Neural progenitor cell (in vitro differentiated cells): ENCODE measurements at regions not wholly inside any gene's neighbourhood (a gene's known extent, or its start where the extent isn't known, plus 50 kb on each side); places are given as distances from the start of the nearest gene placed in this dataset.

Experiments
- DNase-seq: peaks from one replicate; pipeline ENCODE4 v3.0.0-alpha.2; 2016; ENCODE audit warnings: low spot score
- H2AFZ ChIP-seq: fragments of 200-600 bp; sonication (generic); replicated peaks from 2 replicates; pipeline ENCODE4 v1.6.1; 2016; ENCODE audit warnings: antibody characterized with exemption
- H3F3A ChIP-seq: fragments of 200-600 bp; sonication (generic); 2 replicates; pipeline ENCODE4 v1.6.1; 2016; ENCODE audit warnings: antibody characterized with exemption, low read depth
- H3K27ac ChIP-seq: fragments of 200-600 bp; sonication (generic); 2 replicates; pipeline ENCODE4 v1.5.1; 2016; ENCODE audit warnings: mild to moderate bottlenecking
- H3K27me3 ChIP-seq: fragments of 200-600 bp; sonication (generic); 2 replicates; pipeline ENCODE4 v1.6.1; 2016; ENCODE audit warnings: mild to moderate bottlenecking, moderate library complexity
- H3K36me3 ChIP-seq: fragments of 200-600 bp; sonication (generic); 2 replicates; pipeline ENCODE4 v1.5.1; 2016
- H3K4me1 ChIP-seq: fragments of 200-600 bp; sonication (generic); 2 replicates; pipeline ENCODE4 v1.6.1; 2016; ENCODE audit warnings: mixed run types
- H3K4me2 ChIP-seq: fragments of 200-600 bp; sonication (generic); 2 replicates; pipeline ENCODE4 v1.6.1; 2016
- H3K4me3 ChIP-seq: fragments of 200-600 bp; sonication (generic); 2 replicates; pipeline ENCODE4 v1.5.1; 2016
- H3K79me2 ChIP-seq: fragments of 200-600 bp; sonication (generic); 2 replicates; pipeline ENCODE4 v1.6.1; 2016; ENCODE audit warnings: low read depth
- H3K9ac ChIP-seq: fragments of 200-600 bp; sonication (generic); 2 replicates; pipeline ENCODE4 v1.6.1; 2016
- H3K9me3 ChIP-seq: fragments of 200-600 bp; sonication (generic); 2 replicates; pipeline ENCODE4 v1.5.1; 2016; ENCODE audit warnings: low read depth
- H4K20me1 ChIP-seq: fragments of 200-600 bp; sonication (generic); 2 replicates; pipeline ENCODE4 v1.6.1; 2016; ENCODE audit warnings: low read depth
- H3K27ac Mint-ChIP-seq: 3 replicates; pipeline ENCODE4 v1.8.0; 2021; ENCODE audit warnings: mixed read lengths
- H3K27me3 Mint-ChIP-seq: 2 replicates; pipeline ENCODE4 v1.8.0; 2022; ENCODE audit warnings: low read depth, mild to moderate bottlenecking, inconsistent platforms, moderate library complexity, mixed read lengths; ENCODE audit not compliant: insufficient read depth
- H3K36me3 Mint-ChIP-seq: 3 replicates; pipeline ENCODE4 v1.8.0; 2021; ENCODE audit warnings: mixed read lengths
- H3K4me1 Mint-ChIP-seq: 3 replicates; pipeline ENCODE4 v1.8.0; 2021; ENCODE audit warnings: mixed read lengths
- H3K4me3 Mint-ChIP-seq: 3 replicates; pipeline ENCODE4 v1.8.0; 2021; ENCODE audit warnings: mild to moderate bottlenecking, moderate library complexity, mixed read lengths
- H3K9me3 Mint-ChIP-seq: 3 replicates; pipeline ENCODE4 v1.8.0; 2020; ENCODE audit warnings: mixed read lengths
- EZH2 ChIP-seq: fragments of 200-600 bp; sonication (generic); IDR thresholded peaks from 2 replicates; pipeline ENCODE4 v1.6.1; 2017; ENCODE audit warnings: antibody characterized with exemption, mild to moderate bottlenecking, moderate library complexity
- EZH2phosphoT487 ChIP-seq: fragments of 200-600 bp; sonication (generic); IDR thresholded peaks from 2 replicates; pipeline ENCODE4 v1.6.1; 2017; ENCODE audit warnings: antibody characterized with exemption
- TF ChIP-seq, protein P1 (sequence below): fragments of 200-600 bp; sonication (generic); IDR thresholded peaks from 2 replicates; pipeline ENCODE4 v1.5.1; 2017; ENCODE audit warnings: antibody characterized with exemption, mild to moderate bottlenecking

DNA sequence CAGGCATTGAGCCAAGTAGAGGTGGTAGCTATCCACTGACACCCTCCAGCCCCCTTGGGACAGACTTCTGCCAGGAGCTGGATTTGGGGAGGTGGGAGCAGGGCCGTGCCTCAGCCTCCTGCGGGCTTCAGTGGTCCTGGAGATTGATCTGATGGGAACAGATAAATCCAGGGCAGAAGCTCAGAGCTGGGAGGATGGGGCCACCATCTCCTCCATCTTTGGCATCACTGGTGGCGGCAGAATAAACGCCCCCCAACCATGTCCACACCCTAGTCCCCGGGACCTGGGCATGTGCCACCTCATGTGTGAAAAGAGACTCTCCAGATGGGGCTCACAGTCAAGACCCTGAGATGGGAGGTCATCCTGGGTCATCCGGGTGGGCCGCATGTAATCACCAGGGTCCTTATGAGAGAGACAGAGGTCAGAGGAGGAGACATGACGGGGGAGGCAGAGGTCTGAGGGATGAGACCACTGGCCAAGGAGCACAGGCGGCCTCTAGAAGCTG is 209.6 kb upstream of the RTL1 start:
- H3K9ac ChIP-seq = no peak overlapping the region
- H2AFZ ChIP-seq = no peak overlapping the region
- no peak overlapping the region for H3K4me3 ChIP-seq
- no peak overlapping the region for H3K4me3 Mint-ChIP-seq
- no peaks in the 10 kb centered on the region for H3F3A ChIP-seq
- no peaks in the 10 kb centered on the region for H3K79me2 ChIP-seq
- no peak overlapping the region for H3K4me2 ChIP-seq
- no peaks in the 10 kb centered on the region for H3K4me1 ChIP-seq
- H4K20me1 ChIP-seq = no peaks in the 10 kb centered on the region
- H3K36me3 ChIP-seq = no peaks in the 10 kb centered on the region
- H3K27ac ChIP-seq = no peak overlapping the region
- no peaks in the 10 kb centered on the region for H3K27me3 ChIP-seq
- H3K9me3 Mint-ChIP-seq = no peaks in the 10 kb centered on the region
- DNase-seq = no peak
- H3K27me3 Mint-ChIP-seq = peaks cover 16% of the 10 kb centered on the region
- no peak overlapping the region for H3K27ac Mint-ChIP-seq
- H3K36me3 Mint-ChIP-seq = no peaks in the 10 kb centered on the region
- peaks cover 19% of the 10 kb centered on the region for H3K4me1 Mint-ChIP-seq
- TF ChIP-seq, protein P1, sequence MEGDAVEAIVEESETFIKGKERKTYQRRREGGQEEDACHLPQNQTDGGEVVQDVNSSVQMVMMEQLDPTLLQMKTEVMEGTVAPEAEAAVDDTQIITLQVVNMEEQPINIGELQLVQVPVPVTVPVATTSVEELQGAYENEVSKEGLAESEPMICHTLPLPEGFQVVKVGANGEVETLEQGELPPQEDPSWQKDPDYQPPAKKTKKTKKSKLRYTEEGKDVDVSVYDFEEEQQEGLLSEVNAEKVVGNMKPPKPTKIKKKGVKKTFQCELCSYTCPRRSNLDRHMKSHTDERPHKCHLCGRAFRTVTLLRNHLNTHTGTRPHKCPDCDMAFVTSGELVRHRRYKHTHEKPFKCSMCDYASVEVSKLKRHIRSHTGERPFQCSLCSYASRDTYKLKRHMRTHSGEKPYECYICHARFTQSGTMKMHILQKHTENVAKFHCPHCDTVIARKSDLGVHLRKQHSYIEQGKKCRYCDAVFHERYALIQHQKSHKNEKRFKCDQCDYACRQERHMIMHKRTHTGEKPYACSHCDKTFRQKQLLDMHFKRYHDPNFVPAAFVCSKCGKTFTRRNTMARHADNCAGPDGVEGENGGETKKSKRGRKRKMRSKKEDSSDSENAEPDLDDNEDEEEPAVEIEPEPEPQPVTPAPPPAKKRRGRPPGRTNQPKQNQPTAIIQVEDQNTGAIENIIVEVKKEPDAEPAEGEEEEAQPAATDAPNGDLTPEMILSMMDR = no peak
- TF ChIP-seq EZH2 = no peak
- TF ChIP-seq EZH2phosphoT487 = no peak
- no peaks in the 10 kb centered on the region for H3K9me3 ChIP-seq

DNA sequence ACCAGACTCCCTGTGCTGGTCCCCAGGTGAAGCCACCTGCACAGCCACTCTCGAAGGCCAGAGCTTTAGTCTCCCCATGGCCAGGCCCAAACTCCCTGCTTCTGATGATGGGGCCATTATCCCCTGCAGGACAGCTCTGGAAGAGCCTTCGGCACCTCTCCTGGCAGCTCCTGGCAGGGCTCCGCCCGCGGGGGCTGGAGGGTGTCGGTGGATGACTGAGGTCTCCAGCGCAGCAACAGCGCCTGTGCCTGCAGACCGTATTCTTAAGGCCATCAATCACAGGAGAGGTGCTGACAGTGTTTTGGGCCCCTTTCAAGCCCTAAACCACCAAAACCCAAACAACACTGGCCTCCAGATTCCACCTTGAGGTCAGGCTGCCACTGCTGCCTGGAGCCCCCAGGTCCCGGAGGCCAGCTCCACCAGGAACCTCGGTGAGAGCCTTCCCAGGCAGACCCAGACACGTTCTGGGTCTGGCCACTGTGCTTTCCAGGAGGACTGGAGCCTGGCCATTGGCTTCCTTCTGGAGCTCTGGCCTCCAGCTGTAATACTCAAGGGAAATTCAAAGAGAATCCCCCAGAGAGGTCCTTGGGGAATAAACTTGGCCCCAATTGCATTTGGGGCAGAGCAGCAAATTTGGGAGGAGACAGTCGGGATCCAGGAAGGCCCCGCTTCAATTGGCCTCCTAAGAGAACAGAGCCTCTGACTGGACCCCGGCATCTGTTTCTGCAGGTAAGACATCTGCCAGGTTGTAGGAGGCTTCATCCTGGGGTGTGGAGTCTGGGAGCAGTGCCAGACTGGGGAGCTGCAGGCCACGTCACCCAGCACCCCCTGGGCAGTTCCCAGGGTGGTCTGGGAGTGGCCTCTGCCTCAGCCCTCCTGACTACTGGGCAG is 210.6 kb upstream of the RTL1 start:
- Histone ChIP-seq H3K27me3 (no peaks in the 10 kb centered on the region), H3K36me3 (no peaks in the 10 kb centered on the region), H3K9ac (no peak overlapping the region), H3K9me3 (no peaks in the 10 kb centered on the region), H3K79me2 (no peaks in the 10 kb centered on the region), H3K4me3 (no peak overlapping the region), H3K4me2 (no peak overlapping the region), H2AFZ (no peak overlapping the region), H3K4me1 (no peaks in the 10 kb centered on the region), H4K20me1 (no peaks in the 10 kb centered on the region), H3K27ac (no peak overlapping the region), H3F3A (no peaks in the 10 kb centered on the region)
- no peaks in the 10 kb centered on the region for H3K9me3 Mint-ChIP-seq
- peaks cover 16% of the 10 kb centered on the region for H3K27me3 Mint-ChIP-seq
- no peak for DNase-seq
- no peak overlapping the region for H3K4me3 Mint-ChIP-seq
- no peak overlapping the region for H3K27ac Mint-ChIP-seq
- peaks cover 25% of the 10 kb centered on the region for H3K4me1 Mint-ChIP-seq
- no peaks in the 10 kb centered on the region for H3K36me3 Mint-ChIP-seq
- TF ChIP-seq EZH2 = no peak
- TF ChIP-seq EZH2phosphoT487 = no peak
- TF ChIP-seq, protein P1 = no peak

DNA sequence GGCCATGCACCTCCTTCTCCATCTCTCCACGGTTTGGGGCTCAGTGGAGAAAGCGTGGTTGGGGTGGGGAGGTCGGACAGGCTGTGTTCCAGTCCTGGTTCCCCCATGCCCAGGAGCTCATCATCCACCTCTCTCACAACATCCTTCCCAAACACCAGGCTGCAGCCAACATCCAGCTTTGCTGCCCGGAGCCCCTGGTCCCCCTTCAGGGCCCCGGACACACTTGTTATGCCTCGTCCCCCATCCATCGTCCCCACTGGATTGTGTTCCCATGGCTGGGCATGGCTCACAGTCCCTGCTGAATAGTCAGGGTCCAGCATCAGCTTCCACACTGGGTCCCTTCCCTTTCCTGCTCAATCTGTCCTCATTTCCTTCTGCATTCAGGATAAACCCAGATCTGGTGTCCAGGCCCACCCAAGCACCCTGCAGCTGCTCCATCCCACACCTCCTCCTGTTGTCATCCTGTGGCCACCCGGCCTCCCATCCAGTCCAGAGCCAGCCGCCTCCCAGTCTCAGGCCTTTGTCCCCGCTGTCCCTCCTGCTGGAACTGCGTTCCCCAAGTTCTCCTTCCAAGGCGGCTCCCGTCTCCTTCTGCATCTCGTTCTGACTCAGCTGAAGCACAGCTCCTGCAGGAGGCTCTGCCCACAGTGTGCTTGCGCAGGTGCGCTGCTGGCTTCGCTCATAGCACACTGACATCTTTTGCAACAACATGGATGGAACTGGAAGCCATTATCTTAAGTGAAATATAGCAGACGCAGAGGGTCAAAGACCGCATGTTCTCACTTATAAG is 211.4 kb upstream of the RTL1 start:
- H3K36me3 ChIP-seq = no peaks in the 10 kb centered on the region
- H3K4me1 Mint-ChIP-seq = peaks cover 26% of the 10 kb centered on the region
- DNase-seq = no peak
- no peaks in the 10 kb centered on the region for H3K9me3 Mint-ChIP-seq
- H4K20me1 ChIP-seq = no peaks in the 10 kb centered on the region
- no peak overlapping the region for H3K27ac ChIP-seq
- TF ChIP-seq, protein P1 = no peak
- TF ChIP-seq EZH2phosphoT487 = no peak
- no peak for TF ChIP-seq EZH2
- no peaks in the 10 kb centered on the region for H3K9me3 ChIP-seq
- H3F3A ChIP-seq = no peaks in the 10 kb centered on the region
- H3K27me3 Mint-ChIP-seq = peaks cover 16% of the 10 kb centered on the region
- no peaks in the 10 kb centered on the region for H3K27me3 ChIP-seq
- no peaks in the 10 kb centered on the region for H3K79me2 ChIP-seq
- H3K4me3 Mint-ChIP-seq = no peak overlapping the region
- H3K4me3 ChIP-seq = no peak overlapping the region
- no peak overlapping the region for H2AFZ ChIP-seq
- no peaks in the 10 kb centered on the region for H3K36me3 Mint-ChIP-seq
- H3K4me2 ChIP-seq = no peak overlapping the region
- H3K27ac Mint-ChIP-seq = no peak overlapping the region
- peaks cover 3% of the 10 kb centered on the region for H3K4me1 ChIP-seq
- no peak overlapping the region for H3K9ac ChIP-seq
